ENCODE measurements at regions not wholly inside any gene's neighbourhood (a gene's known extent, or its start where the extent isn't known, plus 50 kb on each side); places are given as distances from the start of the nearest gene placed in this dataset.

- TF ChIP-seq CTCF (IDR thresholded peaks at IDR 0.05), result no peak
- no peak for TF ChIP-seq POLR2A (IDR thresholded peaks at IDR 0.05)
Observed at GRCh38 chr16:76639685-76640289, 362.6 kb downstream of the CNTNAP4 start.
